HG02943 (cell line): ENCODE measurements at regions not wholly inside any gene's neighbourhood (a gene's known extent, or its start where the extent isn't known, plus 50 kb on each side); places are given as distances from the start of the nearest gene placed in this dataset.

Source experiments
- ATAC-seq: cut with Tn5 transposase; IDR thresholded peaks from one replicate; pipeline ENCODE4 v1.9.1; 2021; ENCODE audit warnings: mild to moderate bottlenecking, low read depth, moderate library complexity; ENCODE audit not compliant: unreplicated experiment

DNA sequence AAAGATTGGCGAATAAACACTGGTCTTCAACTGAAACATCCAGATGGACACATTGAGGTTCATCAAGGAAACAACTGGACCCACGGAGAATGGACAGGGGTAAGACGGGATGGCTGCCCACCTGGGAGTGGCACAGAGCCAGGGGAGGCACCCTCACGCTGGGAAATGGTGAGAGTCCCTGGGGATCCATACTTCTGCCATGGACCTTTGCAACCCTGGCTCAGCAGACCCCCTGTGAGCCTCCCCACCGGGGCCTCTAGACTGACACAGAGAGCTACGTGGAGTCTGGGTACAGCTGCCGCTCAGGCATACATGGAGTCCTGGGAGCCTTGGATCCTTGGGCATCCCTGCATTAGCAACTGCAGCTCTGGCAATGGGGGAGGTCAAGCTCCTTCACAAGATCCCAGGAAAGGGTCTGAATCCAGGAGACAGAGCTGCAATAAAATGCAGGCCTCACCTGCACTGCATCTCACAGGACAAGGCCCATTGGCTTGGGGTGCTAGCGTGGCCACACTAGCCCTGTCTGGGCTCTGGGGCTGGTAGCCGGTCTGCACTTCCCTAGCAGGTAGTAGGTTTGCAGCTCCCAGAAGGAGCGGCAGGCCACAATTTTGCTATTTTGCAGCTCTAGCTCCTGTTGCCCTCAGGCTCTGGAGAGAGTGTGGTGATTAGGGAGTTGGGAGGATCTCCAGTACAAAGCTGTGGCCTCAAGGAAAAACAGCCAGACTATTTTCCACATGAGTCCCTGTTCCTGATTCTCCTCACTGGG lies 496.4 kb upstream of the LRRC4C start:
- ATAC-seq, result no peak

DNA sequence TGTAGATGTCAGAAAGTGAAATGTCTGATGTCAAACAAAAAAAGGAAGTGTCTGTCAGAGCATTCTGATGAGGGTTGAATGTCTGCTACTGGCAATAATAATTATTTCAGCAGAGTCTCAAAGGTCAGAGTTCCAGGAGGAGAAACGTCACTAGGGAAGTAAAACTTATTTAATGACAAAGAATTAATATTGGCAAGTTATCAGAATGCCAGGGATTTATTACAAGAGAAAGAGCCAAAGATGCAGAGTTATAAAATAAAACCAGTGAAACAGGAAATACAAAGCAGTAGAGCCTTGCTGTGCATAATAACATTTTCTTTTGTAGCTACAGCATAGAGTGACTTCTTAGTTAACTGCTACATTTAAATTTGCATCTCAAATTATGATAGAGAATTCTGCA lies 504.0 kb upstream of the LRRC4C start:
- no peak for ATAC-seq

DNA sequence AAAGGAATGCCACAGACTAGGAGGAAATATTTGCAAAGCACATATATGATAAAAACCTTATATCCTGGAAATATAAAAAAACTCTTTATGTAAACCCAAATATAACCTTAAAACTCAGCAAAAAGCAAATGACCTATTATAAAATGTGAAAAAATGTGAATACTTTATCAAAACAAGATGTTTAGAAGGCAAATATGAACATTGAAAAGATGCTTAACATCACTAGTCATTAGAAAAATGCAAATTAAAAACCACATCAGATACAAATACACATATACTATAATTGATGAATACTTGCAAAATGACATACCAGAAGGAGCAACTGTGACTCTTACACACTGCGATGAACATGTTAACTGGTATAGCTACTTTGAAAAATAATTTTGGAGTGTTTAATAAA lies 511.2 kb upstream of the LRRC4C start:
- ATAC-seq, result no peak

DNA sequence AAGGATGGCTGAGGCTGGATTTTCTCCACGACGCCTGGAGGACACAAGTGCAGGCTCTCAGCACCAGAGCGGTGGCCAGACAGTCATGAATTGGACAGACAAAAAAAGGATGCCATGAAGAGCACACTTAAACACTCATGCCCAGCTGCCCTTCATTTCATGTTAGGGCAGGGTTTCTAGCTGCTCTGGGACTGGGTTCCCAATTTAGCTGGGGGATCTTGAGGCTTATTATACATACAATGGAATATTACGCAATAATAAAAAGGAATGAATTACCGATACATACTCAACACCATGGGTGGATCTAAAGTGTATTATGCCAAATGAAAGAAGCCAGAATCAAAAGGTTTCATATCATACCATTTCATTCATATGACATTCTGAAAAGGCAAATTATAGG lies 512.1 kb upstream of the LRRC4C start:
- no peak for ATAC-seq

DNA sequence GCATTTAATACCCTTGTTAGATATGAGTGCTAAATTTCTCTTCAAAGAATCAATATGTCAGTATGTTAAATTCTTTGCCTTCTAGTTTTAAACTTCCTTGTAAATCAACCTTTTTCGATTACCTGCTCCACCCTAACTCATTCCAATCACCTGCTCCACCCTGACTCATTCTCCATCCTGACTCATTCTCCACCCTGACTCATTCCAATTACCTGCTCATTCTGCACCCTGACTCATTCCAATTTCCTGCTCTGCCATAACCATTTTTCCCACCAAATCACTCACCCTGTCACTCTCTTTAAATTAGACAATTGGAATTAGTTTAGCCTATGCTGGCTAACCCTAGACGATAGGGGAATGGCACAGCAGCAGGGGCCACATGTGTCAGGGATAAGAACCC lies 519.5 kb upstream of the LRRC4C start:
- ATAC-seq, result no peak

DNA sequence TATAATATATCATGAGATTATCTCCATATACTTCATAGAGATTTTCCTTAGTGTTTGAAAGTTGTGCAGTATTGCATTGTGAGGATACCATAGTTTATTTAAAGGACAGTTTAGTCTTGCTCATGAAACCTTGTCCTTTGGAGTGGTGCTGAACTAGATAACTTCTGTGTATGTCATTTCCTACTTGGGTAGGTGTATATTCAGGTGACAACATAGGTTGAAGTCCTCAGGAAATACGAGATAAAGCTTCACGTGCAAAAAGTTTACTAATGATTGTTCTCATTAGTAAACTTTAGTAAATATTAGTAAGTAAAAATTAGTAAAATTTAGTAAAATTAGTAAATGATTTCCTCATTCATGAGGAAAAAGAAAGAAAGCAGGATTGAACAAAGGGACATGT lies 521.3 kb upstream of the LRRC4C start:
- no peak for ATAC-seq

DNA sequence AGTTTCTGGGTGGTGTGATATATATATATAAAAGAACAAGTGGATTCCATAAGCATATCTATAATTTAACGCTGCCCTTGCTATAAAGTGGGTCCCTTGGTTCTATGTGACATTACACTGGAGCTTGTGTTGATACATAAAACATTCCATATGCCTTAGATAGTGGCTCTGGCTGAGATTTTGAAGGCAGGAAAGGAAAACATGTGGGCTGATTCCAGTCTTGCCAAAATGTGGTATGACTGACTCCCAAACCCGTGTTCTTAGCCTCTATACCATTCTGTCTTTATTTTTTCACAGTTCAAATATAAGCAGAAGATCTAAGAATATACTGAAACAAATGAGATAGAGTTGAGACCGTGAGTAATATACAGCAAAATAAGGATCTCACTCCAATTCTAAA lies 522.8 kb upstream of the LRRC4C start:
- no peak for ATAC-seq

DNA sequence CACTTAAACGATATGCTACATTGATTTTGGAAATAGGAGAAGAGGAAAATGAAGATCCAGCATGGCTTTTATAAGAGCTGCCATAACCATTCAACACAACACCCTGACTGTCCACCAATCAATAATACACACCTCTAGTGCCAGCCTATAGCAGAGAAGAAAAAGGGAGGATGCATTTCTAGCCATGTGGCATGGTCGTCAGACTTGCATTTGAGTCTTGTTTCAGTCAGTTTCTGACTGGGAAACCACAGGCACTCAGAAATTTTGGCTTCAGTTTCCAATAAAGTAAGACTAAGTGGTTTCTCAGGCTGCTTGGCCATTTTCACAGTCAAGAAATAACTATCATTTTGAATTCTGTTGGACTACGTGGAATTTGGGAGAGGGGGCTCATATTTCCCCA lies 523.5 kb upstream of the LRRC4C start:
- no peak for ATAC-seq

DNA sequence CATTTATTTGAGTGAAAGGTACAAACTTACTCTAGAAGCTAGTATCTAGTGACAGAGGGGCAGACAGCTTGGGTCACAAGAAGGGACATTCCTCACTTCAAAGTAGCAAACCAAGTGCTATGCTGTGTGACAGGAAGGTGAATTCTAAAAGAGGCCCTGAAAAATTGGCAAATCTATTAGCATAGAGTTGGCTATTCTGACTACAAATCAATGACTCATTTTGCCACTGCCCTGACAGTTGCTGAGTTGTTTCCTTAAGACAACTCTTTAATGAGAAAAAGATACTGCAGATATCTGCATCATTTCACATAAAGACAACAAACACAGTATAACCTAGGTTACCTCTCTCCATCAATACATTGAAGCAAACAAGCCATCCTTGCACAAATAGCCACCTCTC lies 524.0 kb upstream of the LRRC4C start:
- ATAC-seq, result no peak

DNA sequence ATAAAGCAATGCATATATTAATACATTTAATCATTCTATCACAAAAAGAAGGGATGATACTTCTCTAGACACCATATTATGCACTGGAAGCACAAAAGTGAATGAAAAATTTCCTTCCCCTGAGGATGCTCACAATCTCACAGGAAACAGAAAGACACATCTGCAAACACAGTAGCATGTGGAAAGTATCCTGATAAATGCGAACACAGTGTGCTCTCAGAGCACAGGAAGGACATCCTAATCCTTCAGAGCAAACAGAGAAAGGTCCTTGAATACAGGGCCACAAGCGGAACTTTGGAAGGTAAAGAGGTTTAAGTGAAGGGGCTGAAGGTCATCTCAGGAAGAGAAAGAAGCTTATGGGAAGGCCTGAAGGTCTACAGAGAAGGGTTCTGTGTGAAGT lies 524.6 kb upstream of the LRRC4C start:
- ATAC-seq, result no peak

DNA sequence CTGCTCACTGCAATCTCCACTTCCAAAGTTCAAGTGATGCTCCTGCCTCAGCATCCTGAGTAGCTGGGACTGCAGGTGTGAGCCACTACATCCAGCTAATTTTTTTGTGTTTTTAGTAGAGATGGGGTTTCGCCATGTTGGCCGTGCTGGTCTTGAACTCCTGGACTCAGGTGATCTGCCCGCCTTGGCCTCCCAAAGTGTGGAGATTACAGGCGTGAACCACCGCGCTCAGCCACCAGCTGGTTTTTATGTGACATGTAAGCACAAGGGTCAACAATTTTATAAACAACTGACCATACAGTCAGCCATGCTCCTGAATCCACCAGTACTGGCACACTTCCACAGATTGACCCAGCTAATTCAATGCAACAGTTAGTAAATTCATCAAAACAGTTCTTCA lies 526.3 kb upstream of the LRRC4C start:
- ATAC-seq, result no peak

DNA sequence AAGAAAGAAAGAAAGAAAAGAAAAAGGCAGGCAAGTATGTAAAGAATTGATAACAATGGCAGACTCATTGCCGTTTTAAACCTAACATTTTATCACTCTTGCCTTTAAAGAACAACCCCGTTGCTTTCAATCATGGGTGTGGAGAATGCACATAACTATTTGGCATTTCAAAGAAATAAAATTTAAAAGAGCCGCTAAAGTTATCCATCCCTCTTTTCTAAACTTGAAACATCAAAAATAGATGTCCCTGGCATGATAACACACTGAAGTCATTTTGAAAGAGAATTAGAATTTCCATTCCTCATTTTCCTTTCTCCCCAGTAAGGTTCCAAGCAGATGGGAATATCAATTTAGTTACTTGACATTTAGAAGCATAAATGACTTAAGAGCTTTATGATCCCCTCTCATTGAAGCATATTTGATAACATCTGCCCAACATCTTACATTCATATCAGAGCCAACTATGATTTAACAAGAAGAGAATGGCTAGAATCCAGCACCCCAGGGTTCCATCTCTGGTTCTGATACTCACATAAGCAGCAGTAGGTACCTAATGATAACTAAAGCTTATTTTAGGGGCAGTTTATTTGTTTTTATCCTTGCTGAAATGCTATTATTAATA lies 529.6 kb upstream of the LRRC4C start:
- no peak for ATAC-seq

DNA sequence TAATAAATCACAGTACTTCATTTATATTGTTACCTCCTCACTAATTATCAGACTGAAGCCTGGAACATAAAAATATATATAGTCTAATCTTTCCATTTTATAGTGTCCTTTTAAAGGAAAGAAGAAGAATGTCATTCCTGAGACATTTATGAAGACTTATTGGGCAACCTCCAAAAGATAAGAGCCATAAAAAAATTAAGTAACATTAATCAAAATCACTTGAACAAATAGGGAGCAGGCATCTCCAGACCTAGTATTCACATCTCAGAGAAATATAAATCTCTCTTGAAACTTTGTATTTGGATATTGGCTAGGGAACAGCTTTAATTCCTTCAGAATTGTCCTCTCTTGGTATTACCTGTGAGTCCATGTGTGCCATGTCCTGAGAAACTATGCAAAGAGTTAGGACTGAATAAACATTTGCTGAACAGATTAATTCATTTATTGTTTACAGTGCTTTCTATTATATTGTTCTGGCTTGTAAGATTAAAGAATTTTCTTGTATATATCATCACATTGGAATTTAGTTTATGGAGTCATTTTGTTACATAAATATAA lies 530.5 kb upstream of the LRRC4C start:
- no peak for ATAC-seq

DNA sequence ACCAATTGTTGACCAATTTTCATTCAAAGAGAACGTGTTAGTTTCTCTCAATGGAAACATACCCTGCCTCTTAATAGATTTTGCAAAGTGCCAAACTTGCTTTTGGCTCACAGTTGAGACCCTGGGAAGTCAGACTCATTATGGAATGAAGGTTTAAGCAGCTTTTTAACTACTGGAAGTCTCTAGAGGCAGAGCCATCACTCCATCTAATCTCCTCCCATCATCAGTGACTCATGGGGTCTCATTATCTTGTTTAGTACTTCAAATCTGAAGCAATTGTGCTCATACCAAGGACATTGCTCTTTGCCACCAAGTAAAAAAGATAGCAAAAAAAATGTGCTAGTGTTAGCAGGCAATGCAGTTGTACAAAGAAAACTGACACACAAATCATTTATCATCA lies 537.1 kb upstream of the LRRC4C start:
- no peak for ATAC-seq

DNA sequence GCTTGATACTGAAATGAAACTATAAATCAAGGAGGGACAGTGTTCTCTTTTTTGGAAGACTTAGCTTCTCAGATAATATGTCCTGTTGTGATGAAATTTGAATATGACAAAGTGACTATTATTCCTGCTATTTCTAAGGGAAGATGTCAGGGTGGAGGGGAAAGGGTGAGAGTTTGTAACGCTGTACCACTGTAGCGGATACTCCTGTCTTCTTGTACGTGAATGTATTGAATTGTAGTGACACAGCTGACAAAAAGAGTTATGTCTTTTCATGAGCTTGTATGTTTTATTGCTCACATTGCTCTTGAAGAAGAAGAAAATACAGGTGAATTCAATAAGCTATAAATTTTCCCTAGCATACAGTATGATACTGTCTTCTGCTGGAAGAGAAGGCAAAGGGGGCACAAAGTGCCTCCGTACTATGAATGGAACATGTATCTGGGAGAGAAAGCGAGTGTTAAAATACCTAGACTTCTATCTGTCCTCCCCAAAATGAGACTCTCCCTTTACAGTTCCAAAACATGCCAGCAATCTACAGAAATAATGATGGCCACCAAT lies 538.5 kb upstream of the LRRC4C start:
- ATAC-seq, result no peak

DNA sequence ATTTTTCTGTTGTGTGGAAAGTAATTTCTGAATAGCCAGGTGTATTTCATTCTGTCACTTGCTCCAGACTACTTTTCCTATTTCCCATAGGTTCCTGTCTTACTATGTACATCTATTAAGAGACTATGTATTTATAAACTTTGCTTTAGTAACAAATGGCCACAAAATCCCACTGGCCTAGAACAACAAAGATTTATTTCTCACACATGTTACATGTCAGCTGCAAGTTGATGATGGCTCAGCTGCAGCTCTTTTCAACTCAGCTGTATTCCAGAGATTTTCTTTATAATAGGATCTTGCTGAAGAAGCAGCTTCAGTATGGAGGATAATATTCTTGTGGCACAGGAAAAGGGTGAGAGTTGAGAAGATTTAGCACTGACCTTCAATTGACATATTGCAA lies 539.6 kb upstream of the LRRC4C start:
- no peak for ATAC-seq

DNA sequence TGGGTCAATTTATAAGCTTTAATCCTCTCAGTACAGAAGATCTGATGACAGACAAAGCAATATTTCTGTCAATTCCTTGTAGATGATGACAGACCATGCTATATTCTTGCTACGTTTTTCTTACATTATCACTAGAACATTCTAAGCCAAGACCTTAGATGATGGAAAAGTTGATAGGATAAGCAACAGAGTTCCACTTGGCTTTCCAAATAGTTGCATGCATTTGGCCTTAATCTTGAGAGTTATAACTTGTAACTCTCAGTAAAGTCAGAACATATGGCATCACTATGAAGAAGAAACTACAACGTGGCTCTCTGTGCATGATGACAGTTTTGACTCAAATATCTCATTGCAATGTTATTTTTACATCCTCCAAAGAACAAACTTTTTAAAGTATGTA lies 544.3 kb upstream of the LRRC4C start:
- ATAC-seq, result no peak

DNA sequence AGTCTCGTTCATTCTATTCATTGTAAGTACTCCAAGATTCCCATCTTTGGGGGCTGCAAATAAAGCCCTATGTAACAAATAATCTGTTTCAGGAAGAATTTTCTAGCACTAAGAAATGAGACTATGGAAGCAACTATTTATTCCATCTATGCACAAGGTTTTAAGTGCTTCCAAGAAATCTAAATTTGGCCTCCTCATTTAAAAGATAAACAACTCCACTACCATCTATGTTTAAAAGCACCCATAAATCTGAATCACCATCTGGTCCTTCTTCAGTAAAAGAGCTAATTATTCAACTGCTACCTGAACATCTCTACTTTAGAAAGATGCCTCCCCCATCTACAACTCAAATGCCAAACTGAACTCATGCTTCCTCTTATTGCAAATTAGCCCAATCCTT lies 547.3 kb upstream of the LRRC4C start:
- ATAC-seq, result no peak

DNA sequence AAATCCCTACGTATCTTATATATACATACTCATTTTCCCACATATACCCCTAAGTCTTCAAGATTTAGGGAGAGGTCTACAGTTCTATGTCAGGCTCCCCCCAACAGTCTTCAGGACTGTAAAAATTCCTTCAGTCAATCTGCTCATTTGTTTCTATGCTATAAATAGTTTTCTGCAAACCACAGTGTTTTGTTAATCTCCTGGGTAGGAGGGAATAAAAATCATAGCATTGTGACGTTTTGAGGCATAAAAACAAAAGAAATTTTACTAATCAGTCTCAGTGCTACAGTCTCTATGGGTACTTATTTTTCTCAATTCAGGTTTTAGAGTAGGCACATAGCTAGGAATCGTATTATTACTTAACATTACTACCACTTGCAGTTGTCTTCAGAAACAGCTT lies 552.8 kb upstream of the LRRC4C start:
- no peak for ATAC-seq

DNA sequence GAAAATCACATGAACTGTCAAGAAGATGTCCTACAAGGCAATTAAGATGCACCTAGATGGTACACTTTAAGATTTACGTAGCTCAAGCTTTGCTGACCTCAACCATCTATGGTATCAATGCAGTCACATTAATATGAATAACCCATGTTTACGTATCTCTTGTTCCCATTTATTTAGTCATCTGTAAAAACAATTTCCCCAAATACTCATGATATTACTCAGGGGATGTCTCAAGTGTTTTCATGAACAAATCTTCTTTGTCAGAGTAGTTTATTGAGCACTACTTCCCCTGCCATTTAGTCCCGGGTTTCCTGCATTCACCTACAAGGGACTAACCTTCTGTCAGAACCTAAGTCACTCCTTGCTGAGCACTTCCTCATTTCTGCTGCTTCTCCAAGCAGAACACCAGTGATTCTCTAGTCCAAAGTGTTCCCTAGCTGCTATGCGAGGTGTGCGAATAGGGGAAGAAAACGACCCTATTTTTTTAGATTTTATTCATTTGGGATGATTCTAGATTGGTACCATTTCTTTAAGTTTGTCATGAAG lies 554.3 kb upstream of the LRRC4C start:
- ATAC-seq, result no peak

DNA sequence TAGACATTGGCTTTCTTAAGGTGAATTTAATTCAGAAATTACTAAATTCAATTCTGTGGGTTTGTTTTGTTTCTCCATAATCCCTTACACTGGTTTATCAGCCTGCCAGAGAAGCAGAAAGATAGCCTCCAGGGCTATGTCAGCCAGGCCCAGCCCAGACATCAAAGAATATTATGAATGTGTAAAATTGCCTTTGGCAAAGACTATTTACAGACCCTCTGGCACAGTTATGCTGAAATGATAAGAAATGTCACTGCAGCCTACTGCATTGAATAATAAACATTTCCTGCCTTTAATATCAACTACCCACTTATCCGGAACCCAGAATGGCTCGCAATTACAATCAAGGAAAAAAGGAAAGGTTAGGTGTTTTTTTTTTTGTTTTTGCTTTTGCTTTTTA lies 562.5 kb upstream of the LRRC4C start:
- ATAC-seq, result no peak

DNA sequence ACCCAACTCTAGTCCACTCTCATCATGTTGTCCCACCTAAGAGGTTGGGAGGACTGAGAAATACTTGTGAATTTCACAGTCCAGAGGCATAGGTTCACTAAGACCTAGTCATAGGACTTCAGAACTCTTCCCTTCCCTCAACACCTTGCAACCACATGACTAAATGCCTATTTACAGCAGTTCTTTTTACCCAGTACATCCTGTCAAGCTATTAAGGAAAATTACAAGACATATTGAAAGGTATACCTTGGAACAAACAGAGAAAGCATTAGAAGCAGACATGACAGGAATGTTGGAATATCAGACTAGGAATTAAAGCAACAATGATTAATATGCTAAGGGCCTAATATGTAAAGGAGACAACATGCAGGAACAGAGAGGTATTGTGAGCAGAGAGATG lies 563.8 kb upstream of the LRRC4C start:
- no peak for ATAC-seq
